ENCODE measurements at regions not wholly inside any gene's neighbourhood (a gene's known extent, or its start where the extent isn't known, plus 50 kb on each side); places are given as distances from the start of the nearest gene placed in this dataset.

DNA sequence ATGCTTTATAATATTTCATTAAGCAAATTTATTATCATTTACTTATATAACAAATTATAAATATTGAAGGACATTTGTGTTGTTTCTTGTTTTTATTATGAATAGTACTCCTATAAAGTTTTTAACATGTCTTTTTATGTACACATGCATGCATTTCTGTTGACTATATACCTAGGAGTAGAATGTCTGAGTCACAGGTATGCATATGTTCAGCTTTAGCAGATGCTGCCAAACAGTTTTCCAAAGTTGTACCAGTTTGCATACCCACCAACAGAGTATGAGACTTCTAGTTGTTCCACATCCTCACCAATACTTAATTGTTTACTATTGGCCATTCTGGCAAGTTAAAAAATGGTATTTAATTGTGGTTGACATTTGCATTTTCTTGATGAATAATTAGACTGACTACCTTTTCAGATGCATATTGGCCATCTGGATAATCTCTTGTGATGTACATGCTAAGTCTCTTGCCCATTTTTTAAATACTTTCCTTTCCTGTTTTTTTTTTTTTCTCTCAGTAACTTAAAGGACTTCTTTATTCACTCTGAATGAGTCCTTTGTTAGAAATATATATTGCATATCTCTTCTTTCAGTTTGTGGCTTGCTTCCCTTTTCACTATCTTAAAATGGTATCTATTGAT, 132.2 kb upstream of the TRIM2 start:
- Histone ChIP-seq H3K18ac (ENCODE audit: insufficient read length, low read depth, low read length) (no peak overlapping the region), H2BK5ac (ENCODE audit: insufficient read length, low read length) (no peak overlapping the region), H3K79me1 (ENCODE audit: insufficient read depth, low read depth, low read length, poor library complexity, severe bottlenecking) (no peaks in the 10 kb centered on the region), H2BK15ac (ENCODE audit: low read depth, low read length) (no peak overlapping the region), H2BK12ac (ENCODE audit: insufficient read length, low read depth, low read length) (no peak overlapping the region), H3K4me2 (ENCODE audit: insufficient read depth, insufficient read length, low read length) (no peak overlapping the region), H3T11ph (ENCODE audit: low read length) (no peak overlapping the region), H4K91ac (ENCODE audit: insufficient read length, low read depth, low read length) (no peak overlapping the region), H3K14ac (ENCODE audit: insufficient read depth, low read length) (no peak overlapping the region), H3K27me3 (ENCODE audit: insufficient read depth, low read length) (no peaks in the 10 kb centered on the region), H3K4me1 (ENCODE audit: insufficient read depth, low read length) (peaks cover 5% of the 10 kb centered on the region; the same call in 1 of the 2 replicates), H2BK120ac (ENCODE audit: low read depth, low read length, poor library complexity, severe bottlenecking) (no peak overlapping the region), H3K56ac (ENCODE audit: insufficient read length, low read depth, low read length) (no peak overlapping the region), H2AK5ac (ENCODE audit: insufficient read length, low read length) (no peak overlapping the region), H4K8ac (replicated peaks; ENCODE audit: insufficient read length, low read depth, low read length) (no peak overlapping the region), H4K20me1 (ENCODE audit: control insufficient read depth, insufficient read depth, insufficient read length) (no peaks in the 10 kb centered on the region), H4K5ac (ENCODE audit: insufficient read length, low read depth, low read length) (no peak overlapping the region), H2AFZ (ENCODE audit: low read length) (no peak overlapping the region), H3K23me2 (ENCODE audit: insufficient read length, low read depth, low read length, poor library complexity, severe bottlenecking) (no peaks in the 10 kb centered on the region), H3K23ac (ENCODE audit: insufficient read length, low read depth, low read length) (no peak overlapping the region), H3K9me3 (ENCODE audit: control insufficient read depth, low read depth, low read length) (no peaks in the 10 kb centered on the region), H3K4ac (ENCODE audit: low read depth, low read length) (no peak overlapping the region), H3K79me2 (ENCODE audit: insufficient read depth, low read length) (no peaks in the 10 kb centered on the region), H3K27ac (ENCODE audit: insufficient read length, low read depth, low read length) (no peak overlapping the region), H2BK20ac (ENCODE audit: low read depth, low read length, poor library complexity, severe bottlenecking) (no peak overlapping the region), H3K9ac (ENCODE audit: extremely low read depth, insufficient read length, low read length) (no peak overlapping the region)
- TF ChIP-seq, protein P1, sequence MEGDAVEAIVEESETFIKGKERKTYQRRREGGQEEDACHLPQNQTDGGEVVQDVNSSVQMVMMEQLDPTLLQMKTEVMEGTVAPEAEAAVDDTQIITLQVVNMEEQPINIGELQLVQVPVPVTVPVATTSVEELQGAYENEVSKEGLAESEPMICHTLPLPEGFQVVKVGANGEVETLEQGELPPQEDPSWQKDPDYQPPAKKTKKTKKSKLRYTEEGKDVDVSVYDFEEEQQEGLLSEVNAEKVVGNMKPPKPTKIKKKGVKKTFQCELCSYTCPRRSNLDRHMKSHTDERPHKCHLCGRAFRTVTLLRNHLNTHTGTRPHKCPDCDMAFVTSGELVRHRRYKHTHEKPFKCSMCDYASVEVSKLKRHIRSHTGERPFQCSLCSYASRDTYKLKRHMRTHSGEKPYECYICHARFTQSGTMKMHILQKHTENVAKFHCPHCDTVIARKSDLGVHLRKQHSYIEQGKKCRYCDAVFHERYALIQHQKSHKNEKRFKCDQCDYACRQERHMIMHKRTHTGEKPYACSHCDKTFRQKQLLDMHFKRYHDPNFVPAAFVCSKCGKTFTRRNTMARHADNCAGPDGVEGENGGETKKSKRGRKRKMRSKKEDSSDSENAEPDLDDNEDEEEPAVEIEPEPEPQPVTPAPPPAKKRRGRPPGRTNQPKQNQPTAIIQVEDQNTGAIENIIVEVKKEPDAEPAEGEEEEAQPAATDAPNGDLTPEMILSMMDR (conservative IDR thresholded peaks at IDR 0.05): no peak
- DNase-seq: no peak
- Mint-ChIP-seq H3K27ac (no peak overlapping the region), H3K9me3 (peaks cover 0 to 4% of the 10 kb centered on the region in 2 experiments; a peak in 2 of 5 replicates), H3K36me3 (ENCODE audit: insufficient read depth in 1 of 3, low read depth in 3 of 3) (peaks cover 4 to 8% (median 4%) of the 10 kb centered on the region in 3 experiments; a peak in 4 of 7 replicates), H3K4me1 (peaks cover 34 to 37% of the 10 kb centered on the region in 2 experiments), H3K4me3 (no peak overlapping the region), H3K27me3 (ENCODE audit: low read depth) (no peaks in the 10 kb centered on the region)

All from H9 (cell line).